Activated naive CD4-positive, alpha-beta T cell treated with anti-CD3 and anti-CD28 coated beads, Interleukin-2, amount 50 U/mL, for 72 hours (primary cell): ENCODE measurements at regions not wholly inside any gene's neighbourhood (a gene's known extent, or its start where the extent isn't known, plus 50 kb on each side); places are given as distances from the start of the nearest gene placed in this dataset.
"Not testable (repeated sequence)": the region's sequence is repeated elsewhere in the genome, so short reads cannot be mapped to it uniquely, and the experiment has no call there.

Source experiments
- ATAC-seq, 2 donors: fragments of 150-1000 bp; cut with Tn5 transposase; 2 replicates each; pipeline ENCODE4 v1.10.0; 2021; ENCODE audit warnings: mild to moderate bottlenecking in 2 of 2, moderate library complexity in 2 of 2
- DNase-seq, 2 donors: peaks; one replicate each; pipeline ENCODE4 v3.0.0; 2021 to 2022; ENCODE audit warnings: low spot score in 2 of 2
- H3K27ac Mint-ChIP-seq, 2 donors: one replicate each; pipeline ENCODE4 v1.8.0; 2022; ENCODE audit warnings: mild to moderate bottlenecking in 2 of 2, mixed read lengths in 2 of 2
- H3K36me3 Mint-ChIP-seq, 2 donors: one replicate each; pipeline ENCODE4 v1.8.0; 2022; ENCODE audit warnings: mixed read lengths in 2 of 2
- H3K9me3 Mint-ChIP-seq, 2 donors: one replicate each; pipeline ENCODE4 v1.8.0; 2022; ENCODE audit warnings: mixed read lengths in 2 of 2

GRCh38 chrX:21176921-21177571 is 197.2 kb upstream of the CNKSR2 start:
- ATAC-seq (no peak), DNase-seq (no peak)
- Mint-ChIP-seq H3K27ac (no peak overlapping the region), H3K36me3 (no peaks in the 10 kb centered on the region), H3K9me3 (no peaks in the 10 kb centered on the region)

- DNase-seq = no peak
- Mint-ChIP-seq H3K9me3 (no peaks in the 10 kb centered on the region), H3K36me3 (no peaks in the 10 kb centered on the region), H3K27ac (no peak overlapping the region)
- ATAC-seq = no peak
Measured at GRCh38 chrX:21181232-21181853, 192.9 kb upstream of the CNKSR2 start.

GRCh38 chrX:21193196-21193595 is 181.0 kb upstream of the CNKSR2 start:
- ATAC-seq (no peak), DNase-seq (no peak)
- no peaks in the 10 kb centered on the region for H3K9me3 Mint-ChIP-seq
- H3K27ac Mint-ChIP-seq = no peak overlapping the region
- H3K36me3 Mint-ChIP-seq = no peaks in the 10 kb centered on the region

GRCh38 chrX:21194526-21194925 is 179.7 kb upstream of the CNKSR2 start:
- Mint-ChIP-seq H3K27ac (peak overlapping the region in 1 of 2 donors; percentile 44), H3K9me3 (no peaks in the 10 kb centered on the region), H3K36me3 (no peaks in the 10 kb centered on the region)
- DNase-seq (no peak), ATAC-seq (no peak)

- DNase-seq = no peak
- H3K9me3 Mint-ChIP-seq = peaks cover 0 to 4% of the 10 kb centered on the region in 2 donors
- ATAC-seq = no peak
- H3K36me3 Mint-ChIP-seq = peaks cover 0 to 6% of the 10 kb centered on the region in 2 donors
- no peak overlapping the region for H3K27ac Mint-ChIP-seq
Measured at GRCh38 chrX:21207080-21207479, 167.1 kb upstream of the CNKSR2 start.

- not testable (repeated sequence) for ATAC-seq, H3K36me3 Mint-ChIP-seq, H3K27ac Mint-ChIP-seq, DNase-seq
- H3K9me3 Mint-ChIP-seq = peaks cover 0 to 12% of the 10 kb centered on the region in 2 donors
Measured at GRCh38 chrX:21219208-21219607, 155.0 kb upstream of the CNKSR2 start.

GRCh38 chrX:21225643-21226042 is 148.6 kb upstream of the CNKSR2 start:
- Mint-ChIP-seq H3K9me3 (peaks cover 0 to 14% of the 10 kb centered on the region in 2 donors), H3K27ac (no peak overlapping the region), H3K36me3 (peaks cover 0 to 7% of the 10 kb centered on the region in 2 donors)
- DNase-seq (no peak), ATAC-seq (no peak)

- H3K9me3 Mint-ChIP-seq, DNase-seq, H3K36me3 Mint-ChIP-seq, ATAC-seq, H3K27ac Mint-ChIP-seq: not testable (repeated sequence)
Measured at GRCh38 chrX:21228974-21229373, 145.2 kb upstream of the CNKSR2 start.

- H3K9me3 Mint-ChIP-seq = no peaks in the 10 kb centered on the region
- no peaks in the 10 kb centered on the region for H3K36me3 Mint-ChIP-seq
- H3K27ac Mint-ChIP-seq = no peak overlapping the region
- DNase-seq (no peak), ATAC-seq (no peak)
Measured at GRCh38 chrX:21255032-21255618, 119.1 kb upstream of the CNKSR2 start.

- no peak overlapping the region for H3K27ac Mint-ChIP-seq
- no peak for ATAC-seq
- H3K36me3 Mint-ChIP-seq = peaks cover 0 to 5% of the 10 kb centered on the region in 2 donors
Measured at GRCh38 chrX:21266949-21267348, 107.3 kb upstream of the CNKSR2 start.

GRCh38 chrX:21276736-21277433 is 97.3 kb upstream of the CNKSR2 start:
- DNase-seq = no peak
- Mint-ChIP-seq H3K36me3 (no peaks in the 10 kb centered on the region), H3K27ac (no peak overlapping the region), H3K9me3 (no peaks in the 10 kb centered on the region)
- no peak for ATAC-seq

More at GRCh38 chrX:21266949-21267348, 107.3 kb upstream of the CNKSR2 start:
- H3K9me3 Mint-ChIP-seq = peaks cover 4 to 6% of the 10 kb centered on the region in 2 donors
- DNase-seq = no peak

- DNase-seq = no peak
- Mint-ChIP-seq H3K36me3 (no peaks in the 10 kb centered on the region), H3K27ac (no peak overlapping the region), H3K9me3 (no peaks in the 10 kb centered on the region)
- no peak for ATAC-seq
Measured at GRCh38 chrX:21289232-21289631, 85.0 kb upstream of the CNKSR2 start.

GRCh38 chrX:21295246-21295820 is 78.9 kb upstream of the CNKSR2 start:
- Mint-ChIP-seq H3K36me3 (no peaks in the 10 kb centered on the region), H3K27ac (no peak overlapping the region), H3K9me3 (no peaks in the 10 kb centered on the region)
- DNase-seq (no peak), ATAC-seq (no peak)

- DNase-seq (no peak), ATAC-seq (peak in 1 of 2 donors; percentile 55)
- no peak overlapping the region for H3K27ac Mint-ChIP-seq
- no peaks in the 10 kb centered on the region for H3K36me3 Mint-ChIP-seq
- no peaks in the 10 kb centered on the region for H3K9me3 Mint-ChIP-seq
Measured at GRCh38 chrX:21305799-21306336, 68.3 kb upstream of the CNKSR2 start.

GRCh38 chrX:21319323-21319722 is 54.9 kb upstream of the CNKSR2 start:
- ATAC-seq (no peak), DNase-seq (no peak)
- Mint-ChIP-seq H3K9me3 (peaks cover 3 to 4% of the 10 kb centered on the region in 2 donors), H3K36me3 (peaks cover 0 to 6% of the 10 kb centered on the region in 2 donors), H3K27ac (no peak overlapping the region)
